NCI-H2227 (cell line): ENCODE measurements at regions not wholly inside any gene's neighbourhood (a gene's known extent, or its start where the extent isn't known, plus 50 kb on each side); places are given as distances from the start of the nearest gene placed in this dataset.
"Not testable (repeated sequence)": the region's sequence is repeated elsewhere in the genome, so short reads cannot be mapped to it uniquely, and the experiment has no call there.

Experiments
- DNase-seq: peaks from one replicate; lab custom pipeline; 2025; ENCODE audit not compliant: unreplicated experiment; lab: John Stamatoyannopoulos, UW

DNA sequence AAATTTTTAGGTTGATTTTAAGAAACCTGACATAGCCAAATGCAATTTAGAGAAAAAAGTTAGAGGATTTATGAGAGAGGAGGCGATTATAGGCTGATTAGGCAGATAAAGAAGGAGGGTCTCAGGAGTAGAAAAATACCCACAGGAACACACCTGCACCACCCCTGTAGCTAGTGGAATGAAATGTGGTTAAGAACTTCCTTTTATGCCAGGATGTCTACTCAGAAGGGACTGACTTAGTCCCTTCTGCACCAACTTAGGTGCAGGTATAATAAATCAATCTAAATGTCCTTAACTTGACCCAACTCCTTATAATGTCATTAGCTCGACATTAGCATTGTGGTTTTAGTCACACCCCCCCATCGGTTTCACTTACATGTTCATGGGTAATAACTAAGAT, 1274.5 kb upstream of the TMEFF2 start:
- DNase-seq, result no peak

DNA sequence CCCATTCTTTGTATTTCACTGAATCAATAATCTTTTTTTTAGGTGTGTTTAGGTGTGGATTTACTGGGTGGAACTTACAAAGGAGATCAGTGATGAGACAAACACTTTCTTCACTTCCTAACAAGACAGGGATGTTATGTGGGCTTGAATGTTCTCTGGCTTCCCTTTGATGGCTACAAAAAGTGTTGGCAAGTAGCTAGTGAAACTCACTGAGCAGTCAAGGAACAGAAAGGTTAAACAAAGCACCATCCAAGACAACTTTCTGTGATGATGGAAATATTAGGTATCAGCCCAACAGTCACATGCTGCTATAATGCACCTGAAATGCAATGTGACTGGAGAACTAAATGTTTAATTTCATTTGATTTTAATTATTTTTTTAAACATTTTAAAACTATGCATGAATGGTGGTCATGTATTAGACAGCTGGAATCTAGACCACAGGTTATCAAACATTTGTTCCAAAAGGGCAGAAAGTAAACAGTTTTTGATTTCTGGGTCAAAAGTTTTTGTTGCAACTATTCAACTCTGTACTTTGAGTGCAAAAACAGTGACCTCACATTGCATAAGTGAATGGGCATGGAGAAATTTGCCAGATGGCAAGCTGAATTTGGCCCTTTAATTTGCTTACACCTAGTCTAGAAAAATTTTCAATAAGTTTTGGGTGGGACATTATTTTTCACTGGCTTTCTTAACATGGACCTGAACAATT, 1272.7 kb upstream of the TMEFF2 start:
- DNase-seq, result no peak

DNA sequence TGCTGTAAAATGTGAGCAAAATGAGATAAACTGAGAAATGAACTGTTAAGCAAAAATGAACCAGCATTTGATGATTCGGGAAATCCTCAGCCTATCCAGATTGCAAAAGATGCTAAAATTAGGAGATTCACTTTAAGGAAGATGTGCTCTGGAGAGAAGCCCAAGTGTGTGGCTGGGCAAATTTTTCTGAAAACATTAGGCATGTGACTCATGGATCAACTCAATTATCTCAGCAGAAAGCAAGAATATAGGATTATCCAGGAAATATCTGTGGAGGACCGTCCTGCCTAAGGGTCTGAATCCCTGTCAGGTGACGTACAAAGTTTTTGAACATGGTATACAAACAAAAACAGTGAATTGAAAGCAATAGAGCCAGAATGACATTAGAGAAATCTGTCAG, 1268.3 kb upstream of the TMEFF2 start:
- no peak for DNase-seq

DNA sequence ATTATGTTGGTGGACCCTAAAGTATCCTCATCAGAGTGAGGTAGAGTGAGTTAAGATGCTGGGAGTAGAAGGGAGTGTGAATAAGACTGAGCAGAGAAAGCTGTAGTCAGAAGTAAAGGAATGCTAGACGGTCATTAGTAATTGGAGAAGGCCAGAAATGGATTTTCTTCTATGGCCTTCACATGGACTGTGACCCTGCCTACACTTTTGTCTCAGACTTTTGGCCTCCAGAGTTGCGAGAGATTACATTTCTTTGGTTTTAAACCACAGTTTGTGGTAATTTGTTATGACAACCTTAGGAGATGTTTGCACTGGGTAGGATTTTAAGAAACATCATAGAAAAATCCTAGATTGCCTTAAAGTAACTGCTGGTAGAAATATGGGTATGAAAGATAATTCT, 1267.7 kb upstream of the TMEFF2 start:
- no peak for DNase-seq

DNA sequence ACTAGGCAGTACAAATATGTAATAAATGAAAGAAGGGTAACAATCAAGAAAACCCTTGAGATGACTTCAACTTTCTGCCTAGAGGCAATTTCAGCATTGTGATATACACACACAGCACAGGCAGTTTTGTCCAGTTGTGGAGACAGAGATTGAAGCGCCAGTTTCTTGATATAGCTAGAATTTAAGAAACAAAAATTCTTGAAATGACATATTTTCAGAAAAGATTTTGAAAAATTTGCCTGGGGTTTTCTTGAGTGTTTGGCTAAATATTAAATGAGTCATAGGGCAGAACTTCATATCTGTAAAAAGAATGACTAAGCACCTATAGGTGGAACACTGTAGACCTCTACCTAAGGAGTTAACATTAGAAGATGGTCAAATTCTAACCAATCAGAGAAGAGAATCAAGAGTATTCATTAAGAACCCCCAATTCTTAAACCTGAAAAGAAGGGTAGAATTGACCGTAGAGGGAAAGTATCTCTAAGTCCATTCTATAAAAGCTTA, 1266.8 kb upstream of the TMEFF2 start:
- DNase-seq, result no peak

DNA sequence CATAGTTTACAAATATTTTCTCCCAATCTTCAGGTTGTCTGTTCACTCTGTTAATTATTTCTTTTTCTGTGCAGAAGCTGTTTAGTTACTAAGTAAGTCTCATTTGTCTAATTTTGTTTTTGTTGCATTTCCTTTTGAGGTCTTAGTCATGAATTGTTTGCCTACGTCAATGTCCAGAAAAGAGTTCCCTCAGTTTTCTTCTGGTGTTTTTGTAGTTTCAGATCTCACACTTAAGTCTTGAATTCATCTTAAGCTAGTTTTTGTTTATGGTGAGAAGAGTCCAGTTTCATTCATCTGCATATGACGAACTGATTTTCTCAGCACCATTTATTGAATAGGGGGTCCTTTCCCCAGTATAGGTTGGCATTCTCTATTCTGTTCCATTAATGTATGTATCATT, 1252.2 kb upstream of the TMEFF2 start:
- no peak for DNase-seq

DNA sequence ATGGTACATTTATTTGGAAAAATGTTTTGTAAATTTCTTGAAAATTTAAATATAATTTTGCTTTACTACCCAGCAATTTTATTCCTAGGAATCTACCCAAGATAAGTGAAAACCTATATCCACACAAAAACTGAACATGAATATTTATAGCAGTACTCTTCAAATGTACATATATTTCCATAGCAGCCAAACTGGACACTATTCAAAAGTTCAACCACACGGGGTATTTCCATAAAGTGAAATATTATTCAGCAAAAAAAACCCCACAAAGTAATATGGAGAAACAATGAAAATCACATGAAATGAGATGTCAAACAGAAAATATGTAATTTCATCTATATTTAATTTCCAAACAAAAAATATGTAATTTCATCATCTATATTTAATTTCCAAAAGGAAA, 1247.6 kb upstream of the TMEFF2 start:
- no peak for DNase-seq

DNA sequence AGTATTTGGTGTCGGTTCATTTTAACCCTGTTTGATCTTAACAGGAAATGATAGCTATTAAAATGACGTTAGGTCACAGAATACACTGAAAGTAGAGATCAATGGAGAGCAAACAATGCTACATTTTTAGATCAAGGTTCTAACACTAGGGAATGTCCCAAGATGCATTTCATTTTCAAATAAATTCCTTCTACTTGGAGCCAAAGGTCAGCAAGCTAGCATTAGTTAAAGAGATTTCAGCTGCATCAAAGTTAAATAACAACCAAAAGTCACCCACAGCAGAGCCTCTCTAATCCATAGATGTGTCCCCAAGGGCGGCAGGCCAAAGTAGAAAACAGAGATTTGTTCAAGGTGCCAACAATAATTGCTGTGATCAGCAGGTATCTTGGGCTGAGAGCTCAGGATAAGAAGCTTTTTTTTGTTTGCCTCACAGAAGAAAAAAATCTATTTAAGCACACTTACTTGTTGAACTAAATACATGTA, 1233.6 kb upstream of the TMEFF2 start:
- DNase-seq, result no peak

DNA sequence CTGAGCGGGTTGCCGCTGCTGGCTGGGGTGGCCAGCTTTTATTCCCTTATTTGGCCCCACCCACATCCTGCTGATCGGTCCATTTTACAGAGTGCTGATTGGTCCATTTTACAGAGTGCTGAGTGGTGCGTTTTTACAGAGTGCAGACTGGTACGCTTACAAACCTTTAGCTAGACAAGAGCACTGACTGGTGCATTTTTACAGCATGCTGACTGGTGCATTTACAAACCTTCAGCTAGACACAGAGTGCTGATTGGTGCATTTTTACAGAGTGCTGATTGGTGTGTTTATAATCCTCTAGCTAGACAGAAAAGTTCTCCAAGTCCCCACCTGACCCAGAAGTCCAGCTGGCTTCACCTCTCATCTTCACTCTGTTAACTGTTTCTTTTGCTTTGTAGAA, 1217.6 kb upstream of the TMEFF2 start:
- DNase-seq, result not testable (repeated sequence)

DNA sequence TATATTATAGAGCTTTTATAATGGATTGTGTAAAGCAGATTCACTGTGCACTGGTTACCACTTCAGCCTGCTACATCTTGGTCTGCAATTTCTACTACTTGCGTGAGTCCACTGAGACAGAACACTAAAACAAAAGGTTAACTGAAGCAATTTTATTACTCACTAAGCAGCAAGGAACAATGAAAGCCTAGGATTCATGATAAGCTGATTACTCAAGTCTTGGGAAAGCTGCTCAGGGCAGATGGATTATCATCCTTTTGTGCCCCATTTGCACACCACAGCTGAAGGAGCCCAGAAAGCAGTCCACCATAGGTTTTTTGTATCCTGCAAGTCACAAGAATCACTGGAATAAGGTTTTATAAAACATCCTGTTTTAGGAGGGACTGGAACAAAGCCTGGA, 1215.2 kb upstream of the TMEFF2 start:
- DNase-seq, result no peak

DNA sequence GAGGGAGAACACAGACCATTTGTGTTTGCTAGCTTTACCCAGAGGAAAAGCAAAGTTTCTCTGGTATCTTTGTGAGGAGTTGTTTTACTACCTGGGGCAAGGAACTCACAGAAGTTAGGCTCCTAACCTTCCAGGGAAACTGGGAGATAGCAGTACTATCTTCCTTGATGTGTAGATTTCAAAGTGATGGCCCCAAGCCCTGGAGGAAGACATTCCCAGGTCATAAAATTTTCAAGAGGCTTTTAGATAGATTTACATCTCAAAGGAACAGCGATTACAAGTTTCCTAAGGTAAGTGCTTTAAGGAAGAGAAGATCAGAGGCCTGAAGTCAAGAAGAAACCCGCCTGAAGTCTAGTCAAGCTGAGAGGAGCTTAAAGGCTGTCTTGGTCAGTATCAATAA, 1187.8 kb upstream of the TMEFF2 start:
- no peak for DNase-seq

DNA sequence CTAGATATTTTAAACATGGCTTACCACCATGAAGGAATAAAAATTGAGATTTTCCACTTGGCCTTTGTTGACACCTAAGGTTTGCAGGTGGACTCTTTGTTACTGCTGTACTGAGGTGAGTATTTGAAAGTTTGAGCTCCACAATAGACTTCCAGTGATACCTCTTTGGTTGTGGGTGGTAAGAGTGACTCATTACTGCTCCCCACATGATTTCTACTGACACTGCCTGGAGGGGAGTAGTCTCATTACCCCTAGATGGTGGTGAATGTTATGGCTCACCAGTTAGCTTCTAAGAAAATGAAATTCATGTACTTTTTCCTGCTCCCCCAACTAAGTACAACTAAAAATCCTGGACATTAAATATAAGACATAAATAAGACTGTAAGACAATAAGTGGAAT, 1183.1 kb upstream of the TMEFF2 start:
- DNase-seq, result no peak

DNA sequence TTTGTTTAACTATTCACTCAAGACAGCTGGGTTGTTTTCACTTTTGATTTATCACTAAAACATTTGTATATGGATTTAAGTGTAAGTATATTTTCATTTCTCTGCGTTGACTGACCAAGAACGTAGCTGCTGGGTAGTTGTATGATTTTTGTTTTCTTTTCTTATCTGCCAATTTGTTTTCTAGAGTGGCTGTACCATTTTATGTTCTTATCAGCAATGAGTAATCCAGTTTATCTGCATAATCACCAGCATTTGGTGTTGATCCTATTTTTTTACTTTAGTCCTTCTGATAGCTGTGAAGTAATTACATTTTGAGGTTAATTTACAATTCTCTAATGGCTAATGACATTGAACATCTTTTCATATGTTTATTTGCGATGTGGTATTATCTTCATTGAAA, 1178.4 kb upstream of the TMEFF2 start:
- DNase-seq, result no peak

DNA sequence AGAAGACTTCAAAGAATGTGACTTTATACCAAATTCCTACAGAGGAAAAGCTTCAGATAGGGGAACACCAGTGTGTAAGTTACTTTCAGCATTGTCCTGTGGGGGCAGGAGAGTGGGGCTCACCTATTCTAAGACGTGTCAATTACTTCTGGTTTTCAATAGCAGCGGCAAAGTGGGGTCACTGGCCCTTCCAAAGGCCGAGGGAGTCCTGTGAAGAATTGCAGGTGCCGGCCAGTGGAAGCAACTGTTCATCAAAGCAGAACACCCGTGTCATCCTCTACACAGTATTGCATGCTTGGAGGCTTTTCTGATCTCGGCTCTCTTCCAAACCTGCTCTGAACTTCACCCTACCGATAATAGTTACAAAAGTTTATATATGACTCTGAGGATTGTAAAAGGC, 1176.5 kb upstream of the TMEFF2 start:
- DNase-seq, result no peak

DNA sequence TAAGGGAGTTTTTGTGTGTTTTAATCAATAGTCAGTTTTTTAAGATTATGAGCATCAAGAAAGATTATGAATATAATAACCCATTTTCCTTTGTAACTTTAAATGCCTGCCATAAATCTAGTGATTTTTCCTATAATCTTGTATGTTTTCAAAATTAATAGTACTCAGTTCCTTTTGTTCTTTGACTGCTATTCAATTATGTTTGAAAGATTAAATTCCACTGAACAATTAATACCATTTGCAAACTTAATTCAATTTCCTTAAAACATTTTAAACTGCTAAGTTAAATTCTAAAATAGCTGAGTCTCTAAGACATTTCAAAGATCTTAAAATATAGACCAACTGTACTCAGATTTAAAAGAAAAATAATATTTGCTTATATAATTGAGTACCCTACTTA, 1173.9 kb upstream of the TMEFF2 start:
- DNase-seq, result no peak

DNA sequence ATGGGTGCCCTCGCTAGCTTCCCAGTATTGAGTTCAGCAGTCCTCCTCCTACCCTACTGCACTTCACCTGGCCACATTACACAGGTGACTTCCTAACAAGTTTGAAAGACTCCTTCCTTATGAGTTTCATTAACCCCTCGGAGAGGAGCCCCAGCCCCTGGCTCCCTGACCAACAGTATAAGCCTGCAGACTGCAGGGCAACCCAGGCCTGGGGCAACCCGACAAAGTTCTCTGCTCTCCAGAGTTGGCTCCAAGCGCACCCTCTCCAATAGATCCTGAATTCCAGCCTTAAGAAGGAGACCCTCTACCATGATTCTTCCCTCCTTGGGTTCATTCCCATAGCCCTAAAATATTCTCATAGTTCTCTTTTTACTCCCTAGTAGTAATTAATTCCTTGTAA, 1162.8 kb upstream of the TMEFF2 start:
- no peak for DNase-seq

DNA sequence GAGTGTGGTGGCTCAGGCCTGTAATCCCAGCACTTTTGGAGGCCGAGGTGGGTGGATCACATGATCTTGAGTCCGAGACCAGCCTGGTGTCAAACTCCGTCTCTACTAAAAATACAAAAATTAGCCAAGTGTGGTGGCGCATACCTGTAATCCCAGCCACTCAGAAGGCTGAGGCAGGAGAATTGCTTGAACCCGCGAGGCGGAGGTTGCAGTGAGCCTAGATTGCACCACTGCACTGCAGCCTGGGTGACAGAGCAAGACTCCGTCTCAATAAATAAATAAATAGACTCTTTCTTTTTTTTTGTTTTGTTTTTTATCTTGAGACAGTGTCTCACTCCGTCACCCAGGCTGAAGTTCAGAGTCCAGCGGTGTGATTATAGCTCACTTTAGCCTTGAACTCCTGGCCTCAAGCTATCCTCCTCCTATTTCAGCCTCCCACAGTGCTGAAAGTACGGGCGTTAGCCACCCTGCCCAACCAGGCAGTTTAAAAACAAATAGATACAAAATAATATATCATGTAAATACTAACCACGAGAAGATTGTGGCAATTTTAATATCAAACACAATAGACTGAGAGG, 1158.0 kb upstream of the TMEFF2 start:
- not testable (repeated sequence) for DNase-seq

DNA sequence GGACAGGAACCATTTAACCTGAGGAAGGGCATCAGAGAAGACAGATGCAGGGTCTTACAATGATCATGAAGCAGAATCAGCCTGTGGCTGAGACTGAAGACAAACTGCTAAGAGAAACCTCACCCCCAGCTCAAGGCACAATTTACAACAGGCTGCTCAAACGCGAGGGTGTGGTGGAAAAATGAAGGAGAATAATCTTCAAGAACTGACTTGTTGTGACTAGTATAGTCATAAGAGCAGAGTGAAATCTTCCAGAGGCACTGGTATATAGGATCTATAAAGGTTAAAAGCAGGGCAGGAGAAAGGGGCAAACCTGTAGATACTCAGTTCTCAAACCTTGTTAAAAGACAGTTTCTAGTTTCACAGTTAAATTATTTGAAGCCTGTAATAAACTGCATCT, 1155.8 kb upstream of the TMEFF2 start:
- DNase-seq, result no peak

DNA sequence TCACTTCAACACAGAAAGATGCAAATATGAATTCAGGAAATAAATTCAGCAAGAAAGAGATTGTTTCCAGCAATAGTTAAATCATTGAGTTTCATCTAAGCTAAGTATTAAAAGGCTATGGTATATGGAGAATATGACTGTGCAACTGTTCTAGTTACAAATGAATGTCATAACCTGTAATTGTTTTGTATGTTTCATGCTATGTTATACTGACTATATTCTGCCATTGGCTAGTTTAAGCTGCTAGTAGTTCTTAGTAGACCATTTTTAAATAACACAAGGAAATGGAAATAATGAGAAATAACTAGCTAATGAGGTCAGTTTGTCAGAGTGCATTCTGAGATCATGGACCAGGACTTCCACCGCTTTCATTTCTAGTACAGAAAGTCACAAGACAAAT, 1154.9 kb upstream of the TMEFF2 start:
- DNase-seq, result no peak

DNA sequence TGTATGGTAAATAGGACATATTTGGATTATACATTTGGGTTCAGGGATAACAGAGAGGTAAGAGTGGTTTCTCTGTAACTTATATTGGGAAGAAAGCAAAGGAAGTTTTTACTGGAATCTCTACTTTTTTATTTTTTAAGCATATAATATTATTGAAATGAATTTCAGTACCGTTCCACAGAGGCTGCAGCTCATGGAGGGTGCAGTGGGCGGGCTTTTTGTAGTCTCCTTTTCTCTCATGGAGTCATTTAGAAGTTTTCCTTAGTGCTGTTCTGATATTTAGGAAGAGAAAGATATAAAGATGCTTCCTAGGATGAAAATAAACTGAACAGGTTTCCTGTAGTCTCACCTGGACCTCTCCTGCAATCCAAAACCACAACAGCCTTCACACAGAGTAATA, 1153.3 kb upstream of the TMEFF2 start:
- no peak for DNase-seq

DNA sequence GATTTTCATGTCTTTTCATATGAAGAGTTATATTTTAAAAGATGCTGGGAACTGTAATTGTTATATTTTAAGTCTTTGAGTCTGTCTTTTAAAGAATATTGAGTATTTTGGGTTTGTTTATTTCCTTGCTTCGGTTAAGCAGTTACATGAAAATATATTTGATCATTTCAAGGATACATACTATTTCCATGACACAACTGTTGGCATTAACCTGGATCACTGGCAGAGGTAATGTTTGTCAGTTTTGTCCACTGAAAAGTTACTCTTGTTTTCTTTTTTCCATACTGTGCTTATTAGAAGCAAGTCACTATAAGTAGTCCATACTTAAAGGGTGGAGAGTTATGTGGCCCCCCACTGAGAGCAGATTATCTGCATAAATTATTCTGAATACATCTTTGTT, 1142.0 kb upstream of the TMEFF2 start:
- DNase-seq, result no peak

DNA sequence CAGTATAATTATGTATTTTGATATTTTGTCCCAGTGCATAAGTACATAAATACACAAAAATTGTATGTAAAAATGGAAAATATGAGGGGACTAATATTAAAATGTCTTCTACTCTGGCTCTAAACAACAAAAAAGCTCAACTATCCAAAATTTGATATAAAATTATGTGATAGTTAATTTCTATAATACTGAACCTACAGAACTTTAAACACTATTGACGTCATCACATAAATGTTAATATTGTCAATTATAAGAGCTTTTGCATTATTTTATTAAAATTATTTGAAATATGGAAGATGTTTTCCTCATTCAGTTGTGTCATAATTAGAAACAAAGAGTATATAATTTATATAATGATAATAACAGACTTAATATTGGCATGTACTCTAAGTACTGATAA, 1139.7 kb upstream of the TMEFF2 start:
- DNase-seq, result no peak

DNA sequence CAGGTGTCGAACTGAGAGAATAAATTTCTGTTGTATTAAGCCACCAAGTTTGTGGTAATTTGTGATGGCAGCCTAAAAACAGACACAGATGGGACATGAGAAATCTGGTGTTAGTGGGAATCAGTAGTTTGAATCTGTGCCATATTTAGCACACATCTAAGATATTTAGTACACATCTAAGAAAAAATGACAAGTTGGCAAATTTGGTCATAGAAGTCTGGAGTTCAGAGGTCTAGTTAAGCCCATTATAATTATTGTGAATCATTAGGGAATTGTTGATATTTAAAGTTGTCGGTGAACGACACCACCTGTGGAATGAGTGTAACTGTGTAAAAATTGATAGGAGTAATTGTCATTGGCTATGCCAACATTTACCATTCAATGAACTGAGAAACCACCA, 1138.8 kb upstream of the TMEFF2 start:
- DNase-seq, result no peak
